B cell (primary cell): ENCODE measurements at regions not wholly inside any gene's neighbourhood (a gene's known extent, or its start where the extent isn't known, plus 50 kb on each side); places are given as distances from the start of the nearest gene placed in this dataset.

Experiments
- ATAC-seq: fragments of 200-7000 bp; cut with Tn5 transposase; one replicate; pipeline ENCODE4 v1.10.0; 2021; ENCODE audit warnings: low read depth, mild to moderate bottlenecking, moderate number of reproducible peaks, moderate library complexity
- CTCF ChIA-PET: fragments of 350-600 bp; sonication (Branson Sonifier 250); formaldehyde crosslinking; loops from one replicate; lab custom pipeline; 2021; ENCODE audit warnings: antibody characterized with exemption, inconsistent platforms; lab: Charles Lee
- POLR2A ChIA-PET: fragments of 350-600 bp; sonication (Branson Sonifier 250); formaldehyde crosslinking; loops from one replicate; lab custom pipeline; 2021; ENCODE audit warnings: antibody characterized with exemption; lab: Charles Lee
- DNase-seq: peaks from one replicate; pipeline ENCODE4 v3.0.0; 2013
- H2AFZ ChIP-seq: 2 replicates; pipeline ENCODE4 v1.6.1; 2012; ENCODE audit warnings: mild to moderate bottlenecking, low read depth, low read length; ENCODE audit not compliant: insufficient read depth, poor library complexity, severe bottlenecking
- H3K27ac ChIP-seq, 2 donors: 1 replicate in 1 of 2; 2 replicates in 1 of 2; pipeline ENCODE4 v1.5.1; 2012 to 2013; ENCODE audit warnings: low read length in 2 of 2, mild to moderate bottlenecking in 2 of 2, moderate library complexity in 1 of 2
- H3K27me3 ChIP-seq, 4 experiments: fragments of 200-600 bp in 1 of 4; sonication (generic) in 1 of 4; replicated peaks in 1 of 4; 1 replicate in 2 of 4; 2 replicates in 2 of 4; pipeline versions ENCODE4 v1.6.1 to v1.7.0; 2013 to 2016; ENCODE audit warnings: low read length in 3 of 4, mild to moderate bottlenecking in 2 of 4, mixed read lengths in 1 of 4, moderate library complexity in 1 of 4; ENCODE audit not compliant: insufficient read depth in 4 of 4, control insufficient read depth in 3 of 4; ENCODE audit errors: control extremely low read depth in 1 of 4
- H3K36me3 ChIP-seq, 2 experiments: replicated peaks in 1 of 2; 1 replicate in 1 of 2; 2 replicates in 1 of 2; pipeline versions ENCODE4 v1.6.1 to v1.7.1; 2013; ENCODE audit warnings: low read length in 1 of 2; ENCODE audit not compliant: insufficient read depth in 2 of 2, control insufficient read depth in 1 of 2; ENCODE audit errors: control extremely low read depth in 1 of 2, extremely low read depth in 1 of 2
- H3K4me1 ChIP-seq, 2 donors: fragments of 200-600 bp in 1 of 2; sonication (generic) in 1 of 2; 1 replicate in 1 of 2; 2 replicates in 1 of 2; pipeline versions ENCODE4 v1.5.1 to v1.6.1; 2013 to 2017; ENCODE audit warnings: low read length in 2 of 2; ENCODE audit not compliant: control insufficient read depth in 2 of 2, insufficient read depth in 2 of 2
- H3K4me2 ChIP-seq: replicated peaks from 2 replicates; pipeline ENCODE3; 2012; ENCODE audit warnings: mild to moderate bottlenecking, low read depth, low read length; ENCODE audit not compliant: poor library complexity, severe bottlenecking
- H3K4me3 ChIP-seq, 5 experiments: fragments of 200-600 bp in 1 of 5; sonication (generic) in 1 of 5; 1 replicate in 3 of 5; 2 replicates in 2 of 5; pipeline versions ENCODE4 v1.5.1 to v1.7.0; 2011 to 2016; ENCODE audit warnings: low read length in 4 of 5, mild to moderate bottlenecking in 4 of 5, low read depth in 2 of 5, control low read depth in 1 of 5, moderate library complexity in 1 of 5; ENCODE audit not compliant: insufficient read depth in 1 of 5; ENCODE audit errors: control extremely low read depth in 1 of 5, extremely low read depth in 1 of 5
- H3K79me2 ChIP-seq: fragments of 200-600 bp; sonication (generic); one replicate; pipeline ENCODE4 v1.6.0; 2016; ENCODE audit warnings: low read length; ENCODE audit not compliant: control insufficient read depth, insufficient read depth
- H3K9ac ChIP-seq: fragments of 200-600 bp; sonication (generic); 2 replicates; pipeline ENCODE4 v1.6.1; 2017; ENCODE audit warnings: mild to moderate bottlenecking, low read length, moderate library complexity
- H3K9me3 ChIP-seq, 3 donors: one replicate each; pipeline versions ENCODE4 v1.6.1 to v1.7.1; 2013; ENCODE audit warnings: low read length in 2 of 3; ENCODE audit not compliant: control insufficient read depth in 2 of 3, insufficient read depth in 1 of 3; ENCODE audit errors: control extremely low read depth in 1 of 3
- H4K20me1 ChIP-seq: 2 replicates; pipeline ENCODE4 v1.6.0; 2012; ENCODE audit warnings: mild to moderate bottlenecking, low read length; ENCODE audit not compliant: insufficient read depth, control insufficient read depth, poor library complexity, severe bottlenecking
- H3K27ac Mint-ChIP-seq: one replicate; pipeline ENCODE4 v1.8.0; 2021; ENCODE audit warnings: mixed read lengths
- H3K27me3 Mint-ChIP-seq: one replicate; pipeline ENCODE4 v1.8.0; 2021; ENCODE audit warnings: mixed read lengths
- H3K4me1 Mint-ChIP-seq: one replicate; pipeline ENCODE4 v1.8.0; 2021; ENCODE audit warnings: mixed read lengths
- H3K4me3 Mint-ChIP-seq: one replicate; pipeline ENCODE4 v1.8.0; 2021; ENCODE audit warnings: mixed read lengths
- H3K9me3 Mint-ChIP-seq: one replicate; pipeline ENCODE4 v1.8.0; 2022; ENCODE audit warnings: mixed read lengths; ENCODE audit not compliant: insufficient read depth
- CTCF ChIP-seq: fragments of 200-600 bp; IDR thresholded peaks from one replicate; pipeline ENCODE4 v1.8.0; 2022; ENCODE audit warnings: antibody characterized with exemption, mild to moderate bottlenecking
- EZH2 ChIP-seq: IDR thresholded peaks from 2 replicates; pipeline ENCODE4 v1.6.1; 2012; ENCODE audit warnings: borderline replicate concordance, low read depth, mild to moderate bottlenecking, moderate library complexity, low read length; ENCODE audit not compliant: insufficient read depth, poor library complexity, severe bottlenecking
- WGBS: methylation state at CpG from one replicate; pipeline ENCODE4 v1.1.5; 2013; ENCODE audit warnings: missing lambda C conversion rate; ENCODE audit not compliant: insufficient coverage; 5-methylcytosine and 5-hydroxymethylcytosine counted together
- intact Hi-C: fragments of 100-400 bp; cut with micrococcal nuclease; formaldehyde crosslinking; loops from one replicate; pipeline ENCODE4 v1.10.0; 2022

GRCh38 chr1:81186261-81186660 lies 614.5 kb upstream of the ADGRL2 start:
- Mint-ChIP-seq H3K4me1 (no peaks in the 10 kb centered on the region), H3K27me3 (no peaks in the 10 kb centered on the region), H3K9me3 (no peaks in the 10 kb centered on the region), H3K27ac (no peak overlapping the region), H3K4me3 (no peak overlapping the region)
- CTCF ChIA-PET = no interaction called here
- TF ChIP-seq CTCF (no peak), EZH2 (no peak)
- H3K27me3 ChIP-seq = no peaks in the 10 kb centered on the region
- no peaks in the 10 kb centered on the region for H3K4me1 ChIP-seq
- no peak overlapping the region for H3K4me3 ChIP-seq
- intact Hi-C loops = no loop called here
- no peak overlapping the region for H2AFZ ChIP-seq
- no peaks in the 10 kb centered on the region for H4K20me1 ChIP-seq
- no peaks in the 10 kb centered on the region for H3K36me3 ChIP-seq
- H3K9me3 ChIP-seq = no peaks in the 10 kb centered on the region
- POLR2A ChIA-PET = no interaction called here
- no peak overlapping the region for H3K9ac ChIP-seq
- no peak overlapping the region for H3K4me2 ChIP-seq
- H3K79me2 ChIP-seq = no peaks in the 10 kb centered on the region
- DNase-seq (no peak), ATAC-seq (no peak)
- H3K27ac ChIP-seq = no peak overlapping the region
- no CpG with 5 or more reads among the region's 2 CpGs for WGBS

GRCh38 chr1:81183553-81183952 lies 617.2 kb upstream of the ADGRL2 start:
- WGBS = 71% methylated on average over 1 of the region's 1 CpG
- peaks cover 2% of the 10 kb centered on the region for H3K9me3 Mint-ChIP-seq

More at GRCh38 chr1:81183553-81183952, 617.2 kb upstream of the ADGRL2 start:
- Histone ChIP-seq H3K27me3 (no peaks in the 10 kb centered on the region), H2AFZ (no peak overlapping the region), H3K4me3 (no peak overlapping the region), H3K9me3 (no peaks in the 10 kb centered on the region), H3K27ac (no peak overlapping the region), H3K79me2 (no peaks in the 10 kb centered on the region), H3K9ac (no peak overlapping the region), H3K4me2 (no peak overlapping the region), H4K20me1 (no peaks in the 10 kb centered on the region), H3K4me1 (no peaks in the 10 kb centered on the region), H3K36me3 (no peaks in the 10 kb centered on the region)
- ChIA-PET POLR2A (no interaction called here), CTCF (no interaction called here)
- no peak for TF ChIP-seq EZH2
- Mint-ChIP-seq H3K4me3 (no peak overlapping the region), H3K27me3 (no peaks in the 10 kb centered on the region), H3K27ac (no peak overlapping the region), H3K4me1 (no peaks in the 10 kb centered on the region)
- intact Hi-C loops = no loop called here
- no peak for DNase-seq
- no peak for ATAC-seq
